Mesothelial cell of epicardium (in vitro differentiated cells): ENCODE measurements at regions not wholly inside any gene's neighbourhood (a gene's known extent, or its start where the extent isn't known, plus 50 kb on each side); places are given as distances from the start of the nearest gene placed in this dataset.

Experiments used
- DNase-seq, 2 experiments: peaks; one replicate each; pipeline ENCODE4 v3.0.0; 2021; ENCODE audit warnings: low spot score in 2 of 2; ENCODE audit not compliant: unreplicated experiment in 2 of 2
- H3K27ac Mint-ChIP-seq: 2 replicates; pipeline ENCODE4 v1.8.0; 2021; ENCODE audit warnings: mixed read lengths
- H3K27me3 Mint-ChIP-seq: 2 replicates; pipeline ENCODE4 v1.8.0; 2021; ENCODE audit warnings: low read depth, mixed read lengths
- H3K36me3 Mint-ChIP-seq: 2 replicates; pipeline ENCODE4 v1.8.0; 2021; ENCODE audit warnings: mixed read lengths
- H3K4me1 Mint-ChIP-seq: 2 replicates; pipeline ENCODE4 v1.8.0; 2021; ENCODE audit warnings: mixed read lengths
- H3K4me3 Mint-ChIP-seq: 2 replicates; pipeline ENCODE4 v1.8.0; 2021; ENCODE audit warnings: mild to moderate bottlenecking, moderate library complexity, mixed read lengths
- H3K9me3 Mint-ChIP-seq: 2 replicates; pipeline ENCODE4 v1.8.0; 2021; ENCODE audit warnings: mixed read lengths
- CTCF ChIP-seq: fragments of 200-600 bp; sonication (generic); IDR thresholded peaks from one replicate; pipeline ENCODE4 v1.5.0; 2021; ENCODE audit warnings: antibody characterized with exemption; ENCODE audit not compliant: unreplicated experiment

DNA sequence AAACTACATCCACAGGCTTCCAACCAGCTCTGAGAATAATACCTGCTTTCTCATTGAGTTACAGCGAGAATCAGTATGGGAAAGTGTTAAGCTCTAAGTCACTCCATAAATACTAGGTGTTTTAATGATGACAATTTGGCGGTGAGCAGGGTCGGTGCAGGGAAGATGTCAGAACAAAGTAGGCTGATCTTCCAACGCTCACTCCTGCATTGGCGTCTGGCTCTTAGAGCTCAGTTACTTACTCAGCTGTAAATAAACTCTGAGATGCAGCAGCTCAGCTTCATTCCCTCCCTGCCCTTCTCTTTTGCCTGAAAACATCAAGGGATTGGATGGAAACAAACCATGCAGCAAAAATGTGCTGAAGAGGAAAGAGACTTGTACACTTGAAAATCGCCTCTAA is 102.5 kb upstream of the SPACA1 start:
- H3K27ac Mint-ChIP-seq, result peak overlapping the region; percentile 77
- TF ChIP-seq CTCF, result no peak
- H3K9me3 Mint-ChIP-seq, result no peaks in the 10 kb centered on the region
- H3K27me3 Mint-ChIP-seq, result no peaks in the 10 kb centered on the region
- H3K36me3 Mint-ChIP-seq, result no peaks in the 10 kb centered on the region
- H3K4me3 Mint-ChIP-seq, result no peak overlapping the region
- H3K4me1 Mint-ChIP-seq, result peaks cover 42% of the 10 kb centered on the region
- DNase-seq, result no peak

DNA sequence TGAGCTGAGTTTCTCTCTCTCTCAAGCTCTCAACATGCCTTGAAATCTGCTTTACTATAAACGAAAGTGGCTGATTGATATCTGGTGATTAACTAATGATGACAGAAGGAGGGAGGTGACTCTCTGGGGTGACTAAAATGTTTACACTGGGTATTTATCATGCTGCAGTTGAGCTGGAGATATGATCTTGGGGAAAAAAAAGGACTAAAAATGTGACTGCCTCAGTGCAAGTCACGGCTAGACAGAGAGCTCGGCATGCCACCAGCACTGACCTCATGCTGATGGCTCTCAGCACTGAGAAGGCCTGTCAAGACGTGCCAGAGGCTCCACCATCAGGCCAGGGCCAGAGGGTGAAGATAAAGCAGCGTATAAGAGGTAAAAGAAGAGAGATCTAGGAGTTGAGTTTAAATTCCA is 103.1 kb upstream of the SPACA1 start:
- no peaks in the 10 kb centered on the region for H3K27me3 Mint-ChIP-seq
- peak; percentile 26 to 58 for DNase-seq
- peaks cover 42% of the 10 kb centered on the region for H3K4me1 Mint-ChIP-seq
- H3K27ac Mint-ChIP-seq, result peak overlapping the region; percentile 77
- no peaks in the 10 kb centered on the region for H3K9me3 Mint-ChIP-seq
- TF ChIP-seq CTCF, result no peak
- no peak overlapping the region for H3K4me3 Mint-ChIP-seq
- no peaks in the 10 kb centered on the region for H3K36me3 Mint-ChIP-seq

GRCh38 chr6:87943191-87943590 is 104.5 kb upstream of the SPACA1 start:
- no peak overlapping the region for H3K27ac Mint-ChIP-seq
- H3K9me3 Mint-ChIP-seq, result no peaks in the 10 kb centered on the region
- H3K4me1 Mint-ChIP-seq, result peaks cover 42% of the 10 kb centered on the region
- H3K36me3 Mint-ChIP-seq, result no peaks in the 10 kb centered on the region
- DNase-seq, result no peak
- no peak overlapping the region for H3K4me3 Mint-ChIP-seq
- no peak for TF ChIP-seq CTCF
- H3K27me3 Mint-ChIP-seq, result no peaks in the 10 kb centered on the region

DNA sequence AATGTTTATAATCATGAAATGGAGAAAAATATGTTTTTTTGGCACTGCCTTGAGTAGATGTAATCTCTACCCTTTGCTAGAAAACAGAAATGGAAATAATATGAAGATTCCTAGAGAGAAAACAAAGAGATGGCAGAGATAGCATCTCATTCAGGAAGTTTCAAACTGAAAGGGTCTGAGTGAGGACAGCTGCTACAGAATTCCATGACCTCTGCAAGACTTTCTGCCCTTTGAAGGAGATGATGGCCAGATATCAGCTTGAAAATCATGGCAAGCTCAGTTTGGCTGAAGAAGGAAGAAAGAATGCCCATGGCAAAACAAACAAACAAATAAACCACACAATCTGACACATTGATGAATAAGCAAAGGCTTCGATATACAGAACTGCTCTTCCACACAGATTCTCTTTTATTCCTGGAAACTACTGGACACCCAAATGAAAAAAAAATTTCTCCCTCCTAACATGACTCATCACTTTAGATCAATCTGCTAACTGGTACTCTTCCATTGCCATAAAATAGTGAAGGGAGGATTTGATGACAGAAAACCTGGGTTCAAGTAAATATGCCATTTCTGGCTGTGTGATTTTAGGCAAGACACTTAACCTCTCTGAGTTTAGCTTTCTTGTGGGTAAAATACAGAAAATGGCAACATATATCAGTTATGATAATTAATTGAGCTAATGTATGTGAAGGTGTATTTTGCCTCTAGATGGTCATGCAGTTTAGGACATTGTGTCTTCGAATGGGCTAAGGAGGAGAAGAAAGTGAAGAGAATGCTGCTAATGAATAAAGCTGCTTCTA is 105.9 kb upstream of the SPACA1 start:
- no peak for TF ChIP-seq CTCF
- no peak overlapping the region for H3K27ac Mint-ChIP-seq
- H3K27me3 Mint-ChIP-seq, result no peaks in the 10 kb centered on the region
- no peaks in the 10 kb centered on the region for H3K9me3 Mint-ChIP-seq
- no peak for DNase-seq
- H3K36me3 Mint-ChIP-seq, result no peaks in the 10 kb centered on the region
- H3K4me1 Mint-ChIP-seq, result peaks cover 34% of the 10 kb centered on the region
- H3K4me3 Mint-ChIP-seq, result no peak overlapping the region

- no peak for TF ChIP-seq CTCF
- H3K4me1 Mint-ChIP-seq, result peaks cover 14% of the 10 kb centered on the region
- H3K27ac Mint-ChIP-seq, result no peak overlapping the region
- no peaks in the 10 kb centered on the region for H3K27me3 Mint-ChIP-seq
- no peak for DNase-seq
- no peaks in the 10 kb centered on the region for H3K9me3 Mint-ChIP-seq
- no peaks in the 10 kb centered on the region for H3K36me3 Mint-ChIP-seq
- no peak overlapping the region for H3K4me3 Mint-ChIP-seq
Observed at GRCh38 chr6:87939776-87940175, 107.9 kb upstream of the SPACA1 start.
